Keratinocyte (primary cell): ENCODE measurements at regions not wholly inside any gene's neighbourhood (a gene's known extent, or its start where the extent isn't known, plus 50 kb on each side); places are given as distances from the start of the nearest gene placed in this dataset.
A peak's percentile ranks its signal among the peaks of the same experiment; 100 is the strongest.

ENCODE experiments used
- DNase-seq: peaks from one replicate; pipeline ENCODE4 v3.0.0-alpha.2; 2011; ENCODE audit warnings: low read depth, missing footprints, low spot score
- FAIRE-seq: peaks from 2 replicates; lab custom pipeline; 2011; peaks lifted over from hg19 to GRCh38; lab: Jason Lieb, UNC
- H2AFZ ChIP-seq: 2 replicates; pipeline ENCODE4 v1.6.0; 2012; ENCODE audit warnings: low read length, control low read depth, inconsistent platforms; ENCODE audit not compliant: control insufficient read depth
- H3K27ac ChIP-seq: 2 replicates; pipeline ENCODE4 v1.5.1; 2011; ENCODE audit warnings: low read length; ENCODE audit not compliant: control insufficient read depth, insufficient read depth
- H3K27me3 ChIP-seq: 3 replicates; pipeline ENCODE4 v1.6.0; 2011; ENCODE audit warnings: low read length; ENCODE audit not compliant: control insufficient read depth, insufficient read depth; ENCODE audit errors: extremely low read depth
- H3K36me3 ChIP-seq, 2 experiments: 2 replicates in 1 of 2; 3 replicates in 1 of 2; pipeline ENCODE4 v1.5.1; 2011; ENCODE audit warnings: low read length in 2 of 2, mild to moderate bottlenecking in 1 of 2; ENCODE audit not compliant: control insufficient read depth in 2 of 2, insufficient read depth in 2 of 2; ENCODE audit errors: extremely low read depth in 1 of 2
- H3K4me1 ChIP-seq: 3 replicates; pipeline ENCODE4 v1.5.1; 2011; ENCODE audit warnings: low read length; ENCODE audit not compliant: control insufficient read depth, insufficient read depth; ENCODE audit errors: extremely low read depth
- H3K4me2 ChIP-seq: 3 replicates; pipeline ENCODE4 v1.6.0; 2011; ENCODE audit warnings: low read depth, low read length; ENCODE audit not compliant: control insufficient read depth, insufficient read depth; ENCODE audit errors: extremely low read depth
- H3K4me3 ChIP-seq, 3 experiments: fragments of 200-600 bp in 1 of 3; sonication (generic) in 1 of 3; 2 replicates in 2 of 3; 3 replicates in 1 of 3; pipeline ENCODE4 v1.5.1; 2011 to 2016; ENCODE audit warnings: low read length in 3 of 3, mild to moderate bottlenecking in 3 of 3, control low read depth in 2 of 3, inconsistent platforms in 1 of 3, low read depth in 1 of 3, mixed read lengths in 1 of 3, mixed run types in 1 of 3, moderate library complexity in 1 of 3; ENCODE audit not compliant: control insufficient read depth in 2 of 3, insufficient read depth in 2 of 3; ENCODE audit errors: extremely low read depth in 1 of 3
- H3K79me2 ChIP-seq: 2 replicates; pipeline ENCODE4 v1.6.0; 2012; ENCODE audit warnings: low read length; ENCODE audit not compliant: control insufficient read depth, insufficient read depth
- H3K9ac ChIP-seq: 3 replicates; pipeline ENCODE4 v1.6.0; 2011; ENCODE audit warnings: low read length; ENCODE audit not compliant: control insufficient read depth, insufficient read depth; ENCODE audit errors: extremely low read depth
- H3K9me1 ChIP-seq: 3 replicates; pipeline ENCODE4 v1.6.0; 2011; ENCODE audit warnings: low read length; ENCODE audit not compliant: control insufficient read depth, insufficient read depth; ENCODE audit errors: extremely low read depth
- H3K9me3 ChIP-seq: 2 replicates; pipeline ENCODE4 v1.5.1; 2012; ENCODE audit warnings: low read depth, low read length; ENCODE audit not compliant: control insufficient read depth
- H4K20me1 ChIP-seq: 3 replicates; pipeline ENCODE4 v1.6.0; 2011; ENCODE audit warnings: low read length; ENCODE audit not compliant: control insufficient read depth, insufficient read depth; ENCODE audit errors: extremely low read depth
- EZH2 ChIP-seq: IDR thresholded peaks from one replicate; pipeline ENCODE4 v1.6.1; 2012; ENCODE audit warnings: inconsistent platforms, mild to moderate bottlenecking, low read length, moderate library complexity
- dilution Hi-C: fragments of 300-500 bp; cut with MboI; formaldehyde crosslinking; loops from one replicate; pipeline ENCODE4 v1.7.0; 2020; ENCODE audit warnings: low sequenced_read_pairs; ENCODE audit not compliant: extremely low pct_ligation_motif_present
- TF ChIP-seq, protein P1 (sequence below), 3 experiments: IDR thresholded peaks in 1 of 3; conservative IDR thresholded peaks in 1 of 3; optimal IDR thresholded peaks in 1 of 3; 2 replicates in 2 of 3; 3 replicates in 1 of 3; pipeline versions ENCODE3 to v1.5.1; 2011; ENCODE audit warnings: low read length in 3 of 3, mild to moderate bottlenecking in 3 of 3, moderate library complexity in 2 of 3, control low read depth in 1 of 3, inconsistent platforms in 1 of 3; ENCODE audit not compliant: insufficient read depth in 2 of 3; ENCODE audit errors: extremely low read depth in 1 of 3

DNA sequence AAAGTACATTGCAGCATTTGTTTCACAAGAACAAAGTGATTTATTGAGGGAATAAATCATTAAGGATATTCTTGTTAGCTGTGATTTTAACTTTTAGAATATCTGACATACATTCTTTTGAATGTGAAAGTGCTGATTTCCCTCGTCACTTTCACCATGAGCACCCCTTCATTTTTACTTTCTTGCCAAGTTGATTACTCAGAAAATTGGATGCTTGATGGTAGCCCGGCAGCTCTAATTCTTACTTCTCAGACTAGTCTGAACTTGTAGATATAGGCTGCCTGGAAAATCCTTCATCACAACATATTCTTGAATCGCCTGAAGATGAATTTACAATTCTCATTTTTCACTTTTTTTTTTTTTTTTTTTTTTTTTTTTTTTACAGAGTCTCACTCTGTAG is 147.1 kb upstream of the SMLR1 start:
- peak overlapping the region; percentile 75 for H3K4me2 ChIP-seq
- H3K4me3 ChIP-seq: peak overlapping the region in 1 of 3 experiments; percentile 18
- H3K9me3 ChIP-seq: peaks cover 3% of the 10 kb centered on the region
- H3K36me3 ChIP-seq: no peaks in the 10 kb centered on the region
- TF ChIP-seq, protein P1, sequence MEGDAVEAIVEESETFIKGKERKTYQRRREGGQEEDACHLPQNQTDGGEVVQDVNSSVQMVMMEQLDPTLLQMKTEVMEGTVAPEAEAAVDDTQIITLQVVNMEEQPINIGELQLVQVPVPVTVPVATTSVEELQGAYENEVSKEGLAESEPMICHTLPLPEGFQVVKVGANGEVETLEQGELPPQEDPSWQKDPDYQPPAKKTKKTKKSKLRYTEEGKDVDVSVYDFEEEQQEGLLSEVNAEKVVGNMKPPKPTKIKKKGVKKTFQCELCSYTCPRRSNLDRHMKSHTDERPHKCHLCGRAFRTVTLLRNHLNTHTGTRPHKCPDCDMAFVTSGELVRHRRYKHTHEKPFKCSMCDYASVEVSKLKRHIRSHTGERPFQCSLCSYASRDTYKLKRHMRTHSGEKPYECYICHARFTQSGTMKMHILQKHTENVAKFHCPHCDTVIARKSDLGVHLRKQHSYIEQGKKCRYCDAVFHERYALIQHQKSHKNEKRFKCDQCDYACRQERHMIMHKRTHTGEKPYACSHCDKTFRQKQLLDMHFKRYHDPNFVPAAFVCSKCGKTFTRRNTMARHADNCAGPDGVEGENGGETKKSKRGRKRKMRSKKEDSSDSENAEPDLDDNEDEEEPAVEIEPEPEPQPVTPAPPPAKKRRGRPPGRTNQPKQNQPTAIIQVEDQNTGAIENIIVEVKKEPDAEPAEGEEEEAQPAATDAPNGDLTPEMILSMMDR (optimal IDR thresholded peaks at IDR 0.05 in 1 of 3, IDR thresholded peaks at IDR 0.05 in 1 of 3, conservative IDR thresholded peaks at IDR 0.05 in 1 of 3; ENCODE audit: extremely low read depth in 1 of 3, insufficient read depth in 2 of 3, low read length in 3 of 3): no peak
- no peak for TF ChIP-seq EZH2
- H3K9ac ChIP-seq: peak overlapping the region; percentile 60
- H3K4me1 ChIP-seq: peaks cover 20% of the 10 kb centered on the region
- no peaks in the 10 kb centered on the region for H3K9me1 ChIP-seq
- no peaks in the 10 kb centered on the region for H3K27me3 ChIP-seq
- H4K20me1 ChIP-seq: no peaks in the 10 kb centered on the region
- dilution Hi-C loops: no loop called here
- H3K79me2 ChIP-seq: no peaks in the 10 kb centered on the region
- H2AFZ ChIP-seq: peak overlapping the region; percentile 61
- DNase-seq (peak; percentile 75), FAIRE-seq (peak; percentile 58)
- H3K27ac ChIP-seq: peak overlapping the region; percentile 82

DNA sequence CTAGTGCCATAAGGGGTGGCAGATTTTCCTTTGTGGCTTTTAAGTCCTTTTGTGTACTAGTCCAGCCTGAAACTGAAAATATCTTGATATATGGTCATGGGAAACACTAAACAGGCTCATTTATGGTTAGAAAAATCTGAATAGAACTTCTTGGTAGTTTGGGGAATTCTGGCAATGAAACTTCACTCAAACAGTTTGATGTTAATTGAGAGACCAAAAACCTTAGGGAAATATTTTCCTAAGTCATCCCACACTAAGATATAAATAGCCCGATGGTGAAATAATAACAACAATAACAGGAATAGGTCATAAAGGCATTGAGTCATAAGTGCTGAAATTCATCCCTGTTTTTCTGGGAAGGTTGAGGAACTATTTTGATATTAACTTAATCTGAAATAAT is 146.2 kb upstream of the SMLR1 start:
- H3K9ac ChIP-seq: peak overlapping the region; percentile 60
- no peak for DNase-seq
- dilution Hi-C loops: no loop called here

More for the DNA sequence above, 146.2 kb upstream of the SMLR1 start:
- peak overlapping the region; percentile 82 for H3K27ac ChIP-seq
- H3K9me3 ChIP-seq: peaks cover 3% of the 10 kb centered on the region
- no peaks in the 10 kb centered on the region for H3K27me3 ChIP-seq
- H3K79me2 ChIP-seq: no peaks in the 10 kb centered on the region
- H4K20me1 ChIP-seq: no peaks in the 10 kb centered on the region
- TF ChIP-seq, protein P1 (optimal IDR thresholded peaks at IDR 0.05 in 1 of 3, IDR thresholded peaks at IDR 0.05 in 1 of 3, conservative IDR thresholded peaks at IDR 0.05 in 1 of 3; ENCODE audit: extremely low read depth in 1 of 3, insufficient read depth in 2 of 3, low read length in 3 of 3): no peak
- no peak for TF ChIP-seq EZH2
- H3K9me1 ChIP-seq: no peaks in the 10 kb centered on the region
- H3K36me3 ChIP-seq: no peaks in the 10 kb centered on the region
- peak overlapping the region; percentile 75 for H3K4me2 ChIP-seq
- peak overlapping the region; percentile 42 for H2AFZ ChIP-seq
- no peak overlapping the region for H3K4me3 ChIP-seq
- FAIRE-seq: peak; percentile 43
- peaks cover 19% of the 10 kb centered on the region for H3K4me1 ChIP-seq
